Epithelial cell of proximal tubule (primary cell): ENCODE measurements at regions not wholly inside any gene's neighbourhood (a gene's known extent, or its start where the extent isn't known, plus 50 kb on each side); places are given as distances from the start of the nearest gene placed in this dataset.

Experiments used
- DNase-seq: peaks from one replicate; pipeline ENCODE4 v3.0.0-alpha.2; 2011; ENCODE audit warnings: low read depth
- H3K4me3 ChIP-seq: 2 replicates; pipeline ENCODE4 v1.5.1; 2011; ENCODE audit warnings: low read depth, mild to moderate bottlenecking, low read length
- CTCF ChIP-seq: conservative IDR thresholded peaks from 2 replicates; pipeline ENCODE4 v1.5.1; 2012; ENCODE audit warnings: low read depth, mild to moderate bottlenecking, low read length

- no peak for DNase-seq
- TF ChIP-seq CTCF = no peak
- H3K4me3 ChIP-seq = no peak overlapping the region
These were observed 989.5 kb upstream of the RBFOX1 start for GRCh38 chr16:6343157-6343556.

- no peak for DNase-seq
- no peak for TF ChIP-seq CTCF
- no peak overlapping the region for H3K4me3 ChIP-seq
These were observed 990.7 kb upstream of the RBFOX1 start for GRCh38 chr16:6341981-6342380.

- DNase-seq = no peak
- no peak overlapping the region for H3K4me3 ChIP-seq
- TF ChIP-seq CTCF = peak; percentile 49
These were observed 997.6 kb upstream of the RBFOX1 start for GRCh38 chr16:6335072-6335471.

GRCh38 chr16:6331770-6332169, 1000.9 kb upstream of the RBFOX1 start:
- no peak for DNase-seq
- no peak overlapping the region for H3K4me3 ChIP-seq
- no peak for TF ChIP-seq CTCF

- no peak for TF ChIP-seq CTCF
- H3K4me3 ChIP-seq = no peak overlapping the region
- no peak for DNase-seq
These were observed 1014.7 kb upstream of the RBFOX1 start for GRCh38 chr16:6317934-6318333.

- H3K4me3 ChIP-seq = no peak overlapping the region
- DNase-seq = no peak
- TF ChIP-seq CTCF = no peak
These were observed 1023.4 kb upstream of the RBFOX1 start for GRCh38 chr16:6309271-6309670.

- no peak overlapping the region for H3K4me3 ChIP-seq
- TF ChIP-seq CTCF = no peak
- DNase-seq = no peak
These were observed 1024.5 kb upstream of the RBFOX1 start for GRCh38 chr16:6308176-6308575.
